HS-5 (cell line): ENCODE measurements at regions not wholly inside any gene's neighbourhood (a gene's known extent, or its start where the extent isn't known, plus 50 kb on each side); places are given as distances from the start of the nearest gene placed in this dataset.
"Not testable (repeated sequence)": the region's sequence is repeated elsewhere in the genome, so short reads cannot be mapped to it uniquely, and the experiment has no call there.

Source experiments
- DNase-seq: peaks from one replicate; pipeline ENCODE4 v3.0.0-alpha.2; 2012; ENCODE audit warnings: low read depth

- no peak for DNase-seq
Observed at GRCh38 chr4:128566693-128567092, 242.8 kb upstream of the JADE1 start.

GRCh38 chr4:128565565-128566186 is 243.8 kb upstream of the JADE1 start:
- no peak for DNase-seq

- DNase-seq = no peak
Observed at GRCh38 chr4:128565054-128565453, 244.4 kb upstream of the JADE1 start.

GRCh38 chr4:128564081-128564630 is 245.3 kb upstream of the JADE1 start:
- no peak for DNase-seq

DNA sequence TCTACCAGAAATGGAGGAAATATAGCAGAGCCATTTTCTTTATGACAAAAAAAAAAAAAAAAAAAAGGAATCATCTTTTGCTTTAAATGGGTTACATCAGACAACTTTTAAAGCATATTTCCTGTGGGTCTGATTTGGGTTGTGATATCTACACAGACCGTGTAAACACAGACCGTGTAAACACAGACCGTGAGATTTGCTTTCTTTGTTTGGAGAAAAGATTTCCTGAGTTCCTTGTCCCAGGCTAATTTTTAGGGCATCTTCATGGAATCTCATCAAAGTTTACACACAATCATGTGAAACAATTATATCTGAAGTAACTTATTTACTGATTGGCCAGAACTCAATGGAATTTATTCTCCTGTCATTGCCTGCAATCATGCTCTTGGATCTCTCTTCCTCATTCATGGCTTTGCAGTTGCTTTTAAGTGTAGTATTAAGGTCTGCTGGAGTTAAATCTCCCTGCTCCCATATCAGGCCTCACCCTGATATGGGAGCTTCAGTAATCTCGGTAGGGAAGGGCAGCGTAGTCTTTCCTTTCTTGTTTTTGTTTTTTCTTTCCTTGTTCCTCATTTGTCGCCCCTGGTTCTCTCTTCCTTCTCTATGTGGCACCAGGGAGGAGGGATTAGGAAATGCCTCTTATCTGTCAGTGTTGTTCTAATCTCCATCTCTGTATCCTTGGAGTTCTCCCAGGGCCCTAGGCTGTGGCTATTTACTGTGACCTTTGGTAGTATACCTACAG is 248.6 kb upstream of the JADE1 start:
- DNase-seq = no peak

DNA sequence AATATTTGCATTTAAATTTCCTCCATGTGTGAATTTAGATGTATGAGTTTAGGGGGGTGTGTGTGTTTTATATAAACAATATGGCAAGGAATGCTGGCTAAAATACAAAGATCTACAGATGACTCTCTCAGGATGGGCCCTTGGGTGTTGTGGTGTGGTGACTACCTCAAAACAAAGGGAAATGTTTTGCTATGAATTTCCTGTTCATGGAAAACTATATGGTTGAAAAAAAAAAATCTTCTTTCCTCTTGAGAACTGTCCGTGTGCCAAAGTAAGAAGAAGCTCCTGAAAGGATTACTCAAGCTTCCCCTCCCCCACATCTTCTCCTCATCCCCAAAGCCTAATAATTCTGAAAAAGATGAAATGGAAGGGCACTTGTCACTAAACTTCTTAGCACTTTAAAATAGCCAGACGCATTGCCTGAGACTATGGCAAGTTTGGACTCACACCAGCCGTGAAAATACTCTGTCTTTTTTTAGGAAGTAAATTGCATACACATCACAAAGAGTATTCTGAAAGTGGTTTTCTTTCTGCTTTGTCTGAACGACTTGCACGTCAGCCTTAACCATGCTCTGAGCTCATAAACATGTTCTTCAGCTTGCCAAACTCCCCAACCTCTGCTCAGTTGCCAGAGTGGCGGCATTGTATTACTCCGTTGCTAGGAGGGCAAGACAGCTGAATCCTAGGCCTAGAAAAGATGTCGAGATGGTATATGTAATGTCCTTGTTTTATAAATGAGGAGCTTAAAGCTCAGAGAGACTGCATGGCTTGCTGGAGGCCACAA is 250.4 kb upstream of the JADE1 start:
- no peak for DNase-seq

DNA sequence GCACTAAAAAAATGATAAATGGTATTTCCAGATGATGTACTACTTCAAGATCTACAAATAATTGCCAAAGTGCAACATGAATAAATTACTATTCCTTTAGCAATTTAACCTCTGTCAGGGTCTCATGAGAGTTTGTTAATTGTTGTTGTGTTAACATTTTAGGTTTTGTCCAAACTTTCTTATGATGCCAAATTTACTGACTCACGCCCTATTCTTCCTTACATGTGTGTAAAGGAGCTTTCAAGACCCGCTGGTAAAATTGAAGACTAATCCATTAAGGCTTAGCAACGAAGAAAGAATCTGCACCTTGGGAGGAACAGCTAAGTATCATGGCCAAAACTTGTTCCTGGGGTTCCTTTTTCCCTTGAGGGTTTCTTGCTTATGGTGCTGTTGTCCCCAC is 252.7 kb upstream of the JADE1 start:
- no peak for DNase-seq

GRCh38 chr4:128553686-128554515 is 255.6 kb upstream of the JADE1 start:
- no peak for DNase-seq

DNA sequence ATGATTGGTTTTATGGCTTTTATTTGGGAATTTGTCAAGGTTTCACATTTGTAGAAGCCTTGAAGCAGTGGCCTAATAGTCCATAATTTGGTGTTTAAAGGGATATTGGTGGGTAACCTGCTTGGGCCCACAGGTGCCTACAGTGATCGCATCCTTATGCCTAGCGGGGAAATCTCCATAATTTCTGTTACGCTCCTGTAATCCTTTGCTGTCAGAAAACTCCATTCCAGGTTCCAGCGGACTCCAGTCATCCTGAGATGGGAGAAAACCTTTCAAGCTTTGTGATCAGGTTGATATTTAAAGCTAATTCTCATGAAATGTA is 257.0 kb upstream of the JADE1 start:
- DNase-seq = no peak

- DNase-seq = no peak
Observed at GRCh38 chr4:128551280-128551679, 258.2 kb upstream of the JADE1 start.

DNA sequence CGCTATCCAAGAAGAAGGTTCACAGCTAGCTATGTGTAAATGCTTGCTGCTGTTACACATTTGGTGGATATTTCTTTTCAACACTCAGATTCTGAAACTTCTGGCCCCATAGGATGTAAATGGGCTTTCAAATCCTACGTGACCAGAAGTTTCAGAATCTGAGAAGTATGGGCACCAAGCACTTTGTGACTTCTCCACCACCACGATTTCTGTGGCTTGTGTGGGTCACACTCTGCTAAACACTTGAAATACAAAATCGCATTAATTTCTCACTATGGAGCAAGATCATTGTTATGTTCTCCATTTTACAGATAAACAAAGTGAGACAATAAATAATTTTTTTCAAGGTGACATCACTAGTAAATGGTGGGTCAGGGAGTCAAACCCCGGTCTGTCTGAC is 259.4 kb upstream of the JADE1 start:
- DNase-seq = no peak

DNA sequence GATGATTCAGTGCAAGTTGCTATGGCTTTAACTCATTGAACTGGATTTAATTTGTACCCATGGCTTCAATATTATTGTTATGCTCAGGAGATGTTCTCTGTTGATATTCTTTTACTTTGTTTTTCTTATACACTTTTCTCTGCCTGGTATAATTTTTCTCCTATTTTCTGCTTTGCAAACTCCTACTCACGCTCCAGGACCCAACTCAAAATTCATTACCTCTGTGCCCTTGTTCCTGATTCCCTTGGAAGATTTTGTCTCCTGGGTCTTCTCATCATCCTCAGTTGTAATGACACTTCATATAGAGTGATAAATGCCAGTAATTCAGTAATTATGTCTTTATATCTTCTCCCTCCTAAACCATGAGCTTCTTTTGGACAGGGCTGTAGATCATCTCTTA is 259.9 kb upstream of the JADE1 start:
- no peak for DNase-seq

- no peak for DNase-seq
Observed at GRCh38 chr4:128548381-128548780, 260.8 kb upstream of the PGRMC2 start.

DNA sequence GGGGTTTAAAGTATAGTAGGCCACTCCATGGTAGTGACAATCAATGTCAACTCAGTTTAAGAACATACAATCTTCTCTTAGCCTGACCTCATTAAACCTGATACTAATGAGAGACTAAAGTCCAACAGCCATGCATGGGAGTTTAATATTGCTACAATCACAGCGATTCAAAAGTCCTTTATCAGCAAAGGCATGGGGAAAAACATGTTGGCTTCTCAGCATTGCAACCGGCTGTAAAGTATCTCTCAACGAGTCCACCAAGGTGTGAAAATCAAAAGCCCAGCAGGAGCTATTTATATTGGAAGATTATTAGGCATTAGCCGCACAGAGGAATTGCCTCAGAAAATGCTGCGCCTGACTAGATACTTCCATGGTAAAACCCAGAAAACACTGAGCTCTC is 256.7 kb upstream of the PGRMC2 start:
- no peak for DNase-seq

DNA sequence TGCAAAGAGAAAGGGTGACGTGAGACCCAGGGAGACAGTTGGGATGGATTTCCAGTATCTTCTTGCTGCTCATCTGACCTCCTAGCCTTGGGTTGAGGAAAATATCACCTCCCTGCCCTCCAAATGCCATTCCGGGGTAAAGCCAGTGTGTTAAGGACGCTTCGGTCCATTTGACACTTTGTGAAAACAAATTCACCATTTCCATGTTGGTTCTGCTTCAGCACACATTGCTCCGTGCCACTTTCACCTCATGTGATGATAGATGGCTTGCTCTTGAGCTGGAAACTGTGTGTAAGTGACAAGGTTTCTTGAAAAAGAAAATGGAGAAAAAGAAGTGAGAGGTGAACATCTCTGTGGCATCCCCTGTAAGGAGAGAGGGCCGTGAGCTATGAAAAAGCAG is 256.1 kb upstream of the PGRMC2 start:
- no peak for DNase-seq

DNA sequence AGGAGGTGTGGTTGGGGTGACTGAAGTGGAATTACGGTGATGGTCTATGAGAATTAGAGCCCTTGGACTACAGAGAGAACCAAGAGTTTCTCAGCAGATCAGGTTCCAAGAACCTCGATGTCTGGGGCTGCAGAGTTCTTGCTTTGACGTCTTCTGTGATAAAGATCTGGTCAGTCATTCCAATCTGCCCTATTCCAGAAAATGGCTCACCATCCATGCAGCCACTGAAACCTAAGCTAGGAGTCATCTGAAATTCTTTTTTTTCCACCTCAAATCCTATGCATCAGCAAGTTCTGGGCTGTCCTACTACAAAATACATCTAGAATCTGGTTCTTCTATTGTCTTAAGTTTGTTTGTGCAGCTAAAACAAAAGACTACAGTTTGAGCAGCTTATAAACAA is 254.4 kb upstream of the PGRMC2 start:
- DNase-seq = no peak

GRCh38 chr4:128540122-128540521 is 252.5 kb upstream of the PGRMC2 start:
- no peak for DNase-seq

- no peak for DNase-seq
Observed at GRCh38 chr4:128538111-128538882, 250.7 kb upstream of the PGRMC2 start.

GRCh38 chr4:128536746-128537145 is 249.1 kb upstream of the PGRMC2 start:
- DNase-seq = no peak

GRCh38 chr4:128535510-128535909 is 247.9 kb upstream of the PGRMC2 start:
- DNase-seq = not testable (repeated sequence)

GRCh38 chr4:128528793-128529553 is 241.4 kb upstream of the PGRMC2 start:
- DNase-seq = peak; percentile 94
